ENCODE measurements at regions not wholly inside any gene's neighbourhood (a gene's known extent, or its start where the extent isn't known, plus 50 kb on each side); places are given as distances from the start of the nearest gene placed in this dataset.

GRCh38 chr7:28291559-28291958 lies 111.0 kb upstream of the JAZF1 start:
- Histone ChIP-seq H2BK20ac (ENCODE audit: low read length) (no peak overlapping the region; the same call in 1 of the 2 replicates), H3K27me3 (replicated peaks in 1 of 4; ENCODE audit: control insufficient read depth in 3 of 4, extremely low read depth in 1 of 4, insufficient read depth in 3 of 4, low read length in 3 of 4) (no peaks in the 10 kb centered on the region), H3K79me1 (ENCODE audit: low read depth, low read length) (no peaks in the 10 kb centered on the region), H3K9me3 (ENCODE audit: insufficient read depth in 2 of 2, low read depth in 1 of 2, low read length in 1 of 2) (no peaks in the 10 kb centered on the region), H3K23ac (ENCODE audit: insufficient read length) (no peak overlapping the region), H3K9ac (replicated peaks in 1 of 4; ENCODE audit: extremely low read depth in 1 of 4, low read depth in 3 of 4, low read length in 3 of 4) (no peak overlapping the region), H2BK12ac (ENCODE audit: low read depth, low read length) (peak overlapping the region; percentile 97; the same call in 1 of the 2 replicates), H4K20me1 (replicated peaks in 1 of 2; ENCODE audit: control insufficient read depth in 1 of 2, insufficient read depth in 2 of 2, low read length in 2 of 2) (no peaks in the 10 kb centered on the region), H3K36me3 (ENCODE audit: control insufficient read depth in 2 of 4, insufficient read depth in 4 of 4, low read length in 3 of 4) (no peaks in the 10 kb centered on the region), H3K56ac (replicated peaks; ENCODE audit: insufficient read length, low read depth, low read length) (peak overlapping the region; percentile 24), H2BK5ac (ENCODE audit: low read depth, low read length) (peak overlapping the region; percentile 99; the same call in 1 of the 2 replicates), H3K27ac (ENCODE audit: low read depth, low read length) (peak overlapping the region; percentile 64; the same call in 1 of the 2 replicates), H3K18ac (ENCODE audit: extremely low read depth, low read length) (peak overlapping the region; percentile 54; the same call in 1 of the 2 replicates), H4K91ac (replicated peaks; ENCODE audit: insufficient read length, low read length) (peak overlapping the region; percentile 99), H3K4me2 (ENCODE audit: insufficient read depth in 1 of 2, low read depth in 2 of 2, low read length in 2 of 2) (peak overlapping the region; percentile 44 to 58), H4K5ac (ENCODE audit: insufficient read length, low read depth, low read length) (no peak overlapping the region), H2BK120ac (replicated peaks; ENCODE audit: low read depth, low read length) (peak overlapping the region; percentile 93), H2AFZ (ENCODE audit: low read length) (no peak overlapping the region), H4K8ac (ENCODE audit: extremely low read depth, insufficient read depth, low read length) (no peak overlapping the region), H3K4me1 (replicated peaks in 1 of 4; ENCODE audit: control insufficient read depth in 3 of 4, insufficient read depth in 4 of 4, low read length in 3 of 4) (peaks cover 0 to 30% (median 20%) of the 10 kb centered on the region in 4 experiments; a peak in 5 of 7 replicates), H3K23me2 (ENCODE audit: low read depth, low read length) (no peaks in the 10 kb centered on the region), H3K4ac (replicated peaks; ENCODE audit: insufficient read length, low read depth, low read length) (no peak overlapping the region), H2AK5ac (ENCODE audit: low read depth, low read length) (no peak overlapping the region), H3K4me3 (ENCODE audit: extremely low read depth in 1 of 4, insufficient read depth in 2 of 4, low read depth in 3 of 4, low read length in 4 of 4) (peak overlapping the region in 1 of 4 experiments; percentile 30; a peak in 1 of 8 replicates), H3K14ac (ENCODE audit: insufficient read length) (no peak overlapping the region), H2BK15ac (ENCODE audit: low read length) (no peak overlapping the region), H3K79me2 (ENCODE audit: control insufficient read depth in 1 of 2, insufficient read depth in 2 of 2, low read length in 2 of 2) (no peaks in the 10 kb centered on the region)
- ChIA-PET CTCF (ENCODE audit: partially characterized antibody) (interaction anchor here (0.6 to 2.5 kb wide), 4 partner anchors 10 to 421 kb away, joined by 3 to 11 read pairs (median 4); no protein-coding TSS in a partner anchor), POLR2A (ENCODE audit: partially characterized antibody) (interaction anchor here (0.5 to 0.9 kb wide), 3 partner anchors 10 to 1753 kb away, joined by 3 to 4 read pairs (median 4); no protein-coding TSS in a partner anchor)
- peak; percentile 96 for FAIRE-seq
- peak; percentile 70 to 92 for DNase-seq (ENCODE audit: low read depth in 1 of 2, low spot score in 2 of 2)
- 3% methylated on average over 4 of the region's 4 CpGs; no CpG with 5 or more reads in 1 of the 2 experiments for WGBS, 2 experiments (ENCODE audit: extremely low coverage in 1 of 2, insufficient coverage in 1 of 2, insufficient read length in 1 of 2, insufficient replicate concordance in 2 of 2, low coverage in 1 of 2, low lambda C conversion rate in 2 of 2, missing lambda C conversion rate in 1 of 2)
- TF ChIP-seq SP2 (IDR thresholded peaks at IDR 0.05; ENCODE audit: low read length) (no peak), GABPA (IDR thresholded peaks at IDR 0.05; ENCODE audit: borderline replicate concordance, insufficient read depth, low read length) (no peak), TEAD4 (IDR thresholded peaks at IDR 0.05; ENCODE audit: low read depth, low read length) (peak; percentile 100), HDAC2 (IDR thresholded peaks at IDR 0.05; ENCODE audit: borderline replicate concordance in 1 of 2, low read depth in 2 of 2, low read length in 2 of 2) (peak; percentile 93 to 95; a peak in 2 of 4 replicates), JUND (IDR thresholded peaks at IDR 0.05; ENCODE audit: low read length) (peak; percentile 60; the same call in 1 of the 2 replicates), E2F6 (IDR thresholded peaks at IDR 0.05) (no peak), CREB1 (IDR thresholded peaks at IDR 0.05) (0 out of 2 replicates have a peak, but pooled peaks have one; percentile 6), CTBP2 (IDR thresholded peaks at IDR 0.05; ENCODE audit: borderline replicate concordance, insufficient read depth, insufficient read length, low read length) (no peak), ATF3 (IDR thresholded peaks at IDR 0.05; ENCODE audit: insufficient read depth, low read depth, low read length) (no peak)

All from H1 (cell line).